ENCODE measurements at regions not wholly inside any gene's neighbourhood (a gene's known extent, or its start where the extent isn't known, plus 50 kb on each side); places are given as distances from the start of the nearest gene placed in this dataset.

DNA sequence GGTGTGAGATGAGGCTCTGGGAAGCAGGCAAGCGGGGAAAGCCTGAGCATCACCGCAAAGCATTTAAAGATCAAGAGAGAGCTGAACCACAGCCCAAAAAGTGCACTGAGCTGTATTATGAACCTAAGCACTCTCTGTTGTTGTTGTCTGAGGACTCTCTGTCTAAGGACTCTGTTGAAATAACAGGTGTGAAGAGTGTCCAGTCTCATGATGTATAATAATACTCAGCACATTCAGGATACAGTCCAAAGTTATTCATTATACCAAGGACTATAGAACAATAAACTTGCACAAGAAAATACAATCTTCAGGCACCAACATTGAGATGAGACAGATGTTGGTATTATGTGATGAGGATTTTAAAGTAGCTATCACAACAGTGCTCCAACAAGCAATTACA is 71.8 kb upstream of the CTSV start:
- H3K9me3 ChIP-seq (replicated peaks; ENCODE audit: control insufficient read depth, insufficient read depth, low read length) = no peaks in the 10 kb centered on the region
- no peaks in the 10 kb centered on the region; a peak in 1 of 4 replicates for H3K27me3 ChIP-seq (replicated peaks in 1 of 2; ENCODE audit: control insufficient read depth in 2 of 2, insufficient read depth in 2 of 2, low read length in 1 of 2)
- CTCF ChIA-PET = interaction anchor here (1.4 to 1.6 kb wide), 3 partner anchors 237 to 253 kb away, joined by 3 to 9 read pairs (median 5); no protein-coding TSS in a partner anchor
- intact Hi-C loops (cut with micrococcal nuclease; ENCODE audit: unreplicated experiment) (no loop called here), in situ Hi-C loops (cut with MboI) (no loop called here)
- TF ChIP-seq CBX3 (IDR thresholded peaks at IDR 0.05; ENCODE audit: borderline replicate concordance, low read depth) = no peak
- TF ChIP-seq SREBF1 (IDR thresholded peaks at IDR 0.05; ENCODE audit: low read length) = no peak
- no peak for TF ChIP-seq EP300 (IDR thresholded peaks at IDR 0.05; ENCODE audit: borderline replicate concordance in 1 of 2, control insufficient read depth in 1 of 2, low read depth in 2 of 2, low read length in 2 of 2)
- TF ChIP-seq, protein P1, sequence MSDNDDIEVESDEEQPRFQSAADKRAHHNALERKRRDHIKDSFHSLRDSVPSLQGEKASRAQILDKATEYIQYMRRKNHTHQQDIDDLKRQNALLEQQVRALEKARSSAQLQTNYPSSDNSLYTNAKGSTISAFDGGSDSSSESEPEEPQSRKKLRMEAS (IDR thresholded peaks at IDR 0.05; ENCODE audit: low read depth, low read length) = no peak
- TF ChIP-seq ETV6 (conservative IDR thresholded peaks at IDR 0.05 in 1 of 2, IDR thresholded peaks at IDR 0.05 in 1 of 2; ENCODE audit: borderline replicate concordance in 1 of 2, low read depth in 1 of 2) = no peak
- TF ChIP-seq JUNB (IDR thresholded peaks at IDR 0.05) = no peak
- no peak for TF ChIP-seq CREB1 (IDR thresholded peaks at IDR 0.05; ENCODE audit: low read depth)
- no peak for ATAC-seq
- POLR2A ChIA-PET = no interaction called here
- no peak for DNase-seq (ENCODE audit: low read depth, low spot score)
- no peak overlapping the region for H3K27ac ChIP-seq (ENCODE audit: control insufficient read depth, insufficient read depth)
- H3K4me3 ChIP-seq = no peak overlapping the region
- RAD21 ChIA-PET (ENCODE audit: unreplicated experiment) = no interaction called here
- H2AFZ ChIP-seq (ENCODE audit: control insufficient read depth, low read depth, low read length) = no peak overlapping the region
- no peaks in the 10 kb centered on the region for H3K79me2 ChIP-seq (ENCODE audit: control insufficient read depth, insufficient read depth, low read length)
- H3K36me3 ChIP-seq (ENCODE audit: control insufficient read depth in 2 of 2, insufficient read depth in 2 of 2, low read length in 1 of 2) = no peaks in the 10 kb centered on the region
- no peaks in the 10 kb centered on the region for H4K20me1 ChIP-seq (ENCODE audit: control insufficient read depth, insufficient read depth)
- BruUV-seq (replicated peaks) = no TSS peak
- no peak overlapping the region for H3K4me2 ChIP-seq (ENCODE audit: control insufficient read depth, insufficient read depth)
- H3K4me1 ChIP-seq (ENCODE audit: control insufficient read depth, insufficient read depth, low read length) = no peaks in the 10 kb centered on the region
- SMC1A ChIA-PET (ENCODE audit: uncharacterized antibody, unreplicated experiment) = interaction anchor here (0.7 to 2.4 kb wide), 2 partner anchors 254 to 330 kb away, joined by 3 to 15 read pairs; no protein-coding TSS in a partner anchor
- 59% methylated on average over 2 of the region's 2 CpGs for WGBS (ENCODE audit: insufficient coverage, insufficient replicate concordance, low lambda C conversion rate, missing lambda C conversion rate)
- H3K9ac ChIP-seq (ENCODE audit: control insufficient read depth, insufficient read depth, low read length) = no peak overlapping the region
- no peak for FAIRE-seq

All from GM12878 (cell line).